Endothelial cell (in vitro differentiated cells): ENCODE measurements at regions not wholly inside any gene's neighbourhood (a gene's known extent, or its start where the extent isn't known, plus 50 kb on each side); places are given as distances from the start of the nearest gene placed in this dataset.
"Not testable (repeated sequence)": the region's sequence is repeated elsewhere in the genome, so short reads cannot be mapped to it uniquely, and the experiment has no call there.

Source experiments
- DNase-seq: peaks from one replicate; pipeline ENCODE4 v3.0.0; 2021; ENCODE audit warnings: low spot score
- H3K27ac Mint-ChIP-seq: one replicate; pipeline ENCODE4 v1.8.0; 2021; ENCODE audit warnings: mixed read lengths, inconsistent platforms; ENCODE audit not compliant: unreplicated experiment
- H3K27me3 Mint-ChIP-seq: one replicate; pipeline ENCODE4 v1.8.0; 2021; ENCODE audit warnings: mild to moderate bottlenecking, moderate library complexity, mixed read lengths, inconsistent platforms; ENCODE audit not compliant: unreplicated experiment
- H3K36me3 Mint-ChIP-seq: one replicate; pipeline ENCODE4 v1.8.0; 2021; ENCODE audit warnings: mild to moderate bottlenecking, low read depth, mixed read lengths, inconsistent platforms; ENCODE audit not compliant: unreplicated experiment
- H3K4me1 Mint-ChIP-seq: one replicate; pipeline ENCODE4 v1.8.0; 2021; ENCODE audit warnings: mild to moderate bottlenecking, mixed read lengths, inconsistent platforms; ENCODE audit not compliant: unreplicated experiment
- H3K4me3 Mint-ChIP-seq: one replicate; pipeline ENCODE4 v1.8.0; 2021; ENCODE audit warnings: mild to moderate bottlenecking, mixed read lengths, inconsistent platforms; ENCODE audit not compliant: unreplicated experiment
- H3K9me3 Mint-ChIP-seq: one replicate; pipeline ENCODE4 v1.8.0; 2021; ENCODE audit warnings: mixed read lengths, inconsistent platforms; ENCODE audit not compliant: unreplicated experiment
- CTCF ChIP-seq: fragments of 200-600 bp; sonication (generic); IDR thresholded peaks from one replicate; pipeline ENCODE4 v1.5.0; 2021; ENCODE audit warnings: antibody characterized with exemption; ENCODE audit not compliant: unreplicated experiment

GRCh38 chr12:88903333-88903732 is 323.1 kb upstream of the KITLG start:
- Mint-ChIP-seq H3K36me3 (no peaks in the 10 kb centered on the region), H3K27me3 (no peaks in the 10 kb centered on the region), H3K27ac (no peak overlapping the region), H3K9me3 (no peaks in the 10 kb centered on the region), H3K4me1 (peaks cover 4% of the 10 kb centered on the region), H3K4me3 (no peak overlapping the region)
- TF ChIP-seq CTCF, result no peak
- no peak for DNase-seq

- no peaks in the 10 kb centered on the region for H3K9me3 Mint-ChIP-seq
- no peak overlapping the region for H3K4me3 Mint-ChIP-seq
- H3K36me3 Mint-ChIP-seq, result no peaks in the 10 kb centered on the region
- no peak for TF ChIP-seq CTCF
- no peaks in the 10 kb centered on the region for H3K27me3 Mint-ChIP-seq
- no peak for DNase-seq
- H3K27ac Mint-ChIP-seq, result peak overlapping the region; percentile 99
- H3K4me1 Mint-ChIP-seq, result peaks cover 40% of the 10 kb centered on the region
Observed at GRCh38 chr12:88897723-88898122, 317.5 kb upstream of the KITLG start.

GRCh38 chr12:88896958-88897357 is 316.7 kb upstream of the KITLG start:
- Mint-ChIP-seq H3K36me3 (no peaks in the 10 kb centered on the region), H3K4me3 (peak overlapping the region; percentile 44), H3K4me1 (peaks cover 40% of the 10 kb centered on the region), H3K9me3 (no peaks in the 10 kb centered on the region), H3K27me3 (no peaks in the 10 kb centered on the region), H3K27ac (peak overlapping the region; percentile 99)
- no peak for DNase-seq
- no peak for TF ChIP-seq CTCF

GRCh38 chr12:88895634-88896033 is 315.4 kb upstream of the KITLG start:
- no peak for TF ChIP-seq CTCF
- Mint-ChIP-seq H3K27me3 (no peaks in the 10 kb centered on the region), H3K4me1 (peaks cover 40% of the 10 kb centered on the region), H3K9me3 (no peaks in the 10 kb centered on the region), H3K4me3 (no peak overlapping the region), H3K36me3 (no peaks in the 10 kb centered on the region), H3K27ac (peak overlapping the region; percentile 99)
- DNase-seq, result no peak

- no peaks in the 10 kb centered on the region for H3K27me3 Mint-ChIP-seq
Observed at GRCh38 chr12:88893801-88894200, 313.5 kb upstream of the KITLG start.

GRCh38 chr12:88891434-88891833 is 311.2 kb upstream of the KITLG start:
- DNase-seq, H3K4me3 Mint-ChIP-seq, H3K27ac Mint-ChIP-seq, H3K27me3 Mint-ChIP-seq, H3K9me3 Mint-ChIP-seq, H3K36me3 Mint-ChIP-seq: not testable (repeated sequence)
- peaks cover 20% of the 10 kb centered on the region for H3K4me1 Mint-ChIP-seq

More at GRCh38 chr12:88893801-88894200, 313.5 kb upstream of the KITLG start:
- no peak for TF ChIP-seq CTCF
- no peak for DNase-seq
- Mint-ChIP-seq H3K9me3 (no peaks in the 10 kb centered on the region), H3K27ac (peak overlapping the region; percentile 53), H3K36me3 (no peaks in the 10 kb centered on the region), H3K4me1 (peaks cover 38% of the 10 kb centered on the region), H3K4me3 (no peak overlapping the region)
